NB4 (cell line): ENCODE measurements at regions not wholly inside any gene's neighbourhood (a gene's known extent, or its start where the extent isn't known, plus 50 kb on each side); places are given as distances from the start of the nearest gene placed in this dataset.

ENCODE experiments used
- CTCF ChIP-seq: IDR thresholded peaks from one replicate; pipeline ENCODE4 v1.5.1; 2012; ENCODE audit warnings: low read depth, low read length
- MAX ChIP-seq: IDR thresholded peaks from 2 replicates; pipeline ENCODE4 v1.6.1; 2011; ENCODE audit warnings: low read depth, low read length
- MYC ChIP-seq: IDR thresholded peaks from 2 replicates; pipeline ENCODE4 v1.6.1; 2011; ENCODE audit warnings: low read depth, low read length
- POLR2A ChIP-seq: IDR thresholded peaks from 2 replicates; pipeline ENCODE4 v1.6.1; 2011; ENCODE audit warnings: mild to moderate bottlenecking; ENCODE audit not compliant: insufficient read length; ENCODE audit errors: extremely low read depth

GRCh38 chr4:96145601-96146000, 305.7 kb downstream of the PDHA2 start:
- TF ChIP-seq POLR2A (no peak), CTCF (no peak), MAX (no peak), MYC (no peak)
